Activated CD8-positive, alpha-beta memory T cell treated with anti-CD3 and anti-CD28 coated beads for 48 hours (primary cell): ENCODE measurements at regions not wholly inside any gene's neighbourhood (a gene's known extent, or its start where the extent isn't known, plus 50 kb on each side); places are given as distances from the start of the nearest gene placed in this dataset.

Experiments used
- DNase-seq, 3 experiments: peaks; one replicate each; pipeline ENCODE4 v3.0.0-alpha.2; 2020; ENCODE audit warnings: low read depth in 2 of 3, low spot score in 2 of 3

DNA sequence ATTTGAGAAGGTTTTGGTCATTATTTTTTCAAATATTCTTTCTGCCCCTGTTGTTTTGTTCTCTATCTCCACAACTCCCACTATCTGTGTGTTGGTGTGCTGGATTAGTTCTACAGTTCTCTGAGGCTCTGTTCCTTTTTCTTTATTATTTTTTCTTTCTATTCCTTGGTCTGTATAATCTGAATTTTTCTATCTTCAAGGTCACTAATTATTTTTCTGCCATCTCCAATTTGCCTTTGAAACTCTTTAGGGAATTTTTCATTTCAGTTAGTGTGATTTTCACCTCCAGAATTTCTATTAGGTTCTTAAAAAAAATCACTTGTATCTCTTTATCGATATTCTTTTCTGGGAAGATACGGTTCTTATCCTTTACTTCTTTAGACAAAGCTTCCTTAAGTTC lies 82.1 kb upstream of the GGTLC1 start:
- no peak for DNase-seq

DNA sequence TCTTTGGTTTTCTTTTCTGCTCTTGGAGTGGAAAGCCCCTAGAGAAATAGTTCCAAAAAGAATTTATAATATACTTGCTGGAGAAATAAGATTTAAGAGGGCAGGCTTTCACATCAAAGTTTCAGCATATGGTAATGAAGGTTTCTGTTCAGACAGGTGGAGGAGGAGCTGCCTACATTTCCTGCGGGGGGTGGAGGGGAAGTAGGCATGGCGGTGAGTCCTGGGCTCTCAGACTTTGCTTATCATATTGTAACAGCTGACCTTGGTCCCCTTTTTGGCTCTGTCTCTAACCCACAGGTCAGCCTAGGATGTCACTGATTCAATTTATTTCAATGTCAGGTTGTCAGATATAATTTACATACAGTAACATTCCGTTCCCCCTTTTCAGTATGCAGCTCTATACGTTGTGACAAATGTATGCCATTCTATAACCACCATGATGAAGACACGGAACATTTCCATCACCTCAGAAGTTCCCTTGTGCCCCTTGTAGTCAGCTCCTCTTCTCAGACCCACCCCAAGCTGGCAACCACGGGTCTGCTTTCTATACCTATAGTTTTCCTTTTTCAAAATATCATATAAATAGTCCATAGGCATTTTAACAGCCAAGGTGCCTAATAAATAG lies 77.6 kb upstream of the GGTLC1 start:
- no peak for DNase-seq

DNA sequence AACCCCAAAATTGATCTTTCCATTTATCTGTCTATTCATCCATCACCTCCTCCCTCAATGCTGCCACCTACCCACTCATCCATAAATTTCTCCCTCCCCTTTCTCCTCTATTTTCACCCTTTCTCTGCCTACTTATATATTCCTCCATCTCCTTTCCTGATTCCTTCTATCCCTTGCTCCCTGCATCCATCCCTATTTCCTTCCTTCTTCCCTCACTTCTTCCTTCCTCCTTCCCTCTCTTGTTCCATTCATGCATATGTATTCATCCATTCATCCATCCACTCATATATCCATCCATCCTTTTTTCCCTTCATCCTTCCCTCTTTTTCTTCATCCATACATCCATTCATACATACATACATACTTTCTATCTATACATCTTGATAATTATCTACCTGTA lies 76.3 kb upstream of the GGTLC1 start:
- no peak for DNase-seq

DNA sequence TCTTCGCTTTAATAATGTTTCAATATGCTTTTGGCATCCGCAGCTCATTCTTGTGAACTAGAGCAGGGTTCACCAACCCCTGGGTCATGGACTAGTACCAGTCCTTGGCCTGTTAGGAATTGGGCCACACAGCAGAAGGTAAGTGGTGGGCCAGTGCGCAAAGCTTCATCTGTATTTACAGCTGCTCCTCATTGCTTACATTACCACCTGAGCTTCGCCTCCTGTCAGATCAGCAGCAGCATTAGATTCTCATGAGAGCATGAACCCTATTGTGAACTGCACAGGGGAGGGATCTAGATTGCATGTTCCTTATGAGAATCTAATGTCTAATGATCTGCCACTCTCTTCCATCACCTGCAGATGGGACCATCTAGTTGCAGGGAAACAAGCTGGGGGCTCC lies 75.5 kb upstream of the GGTLC1 start:
- no peak for DNase-seq

DNA sequence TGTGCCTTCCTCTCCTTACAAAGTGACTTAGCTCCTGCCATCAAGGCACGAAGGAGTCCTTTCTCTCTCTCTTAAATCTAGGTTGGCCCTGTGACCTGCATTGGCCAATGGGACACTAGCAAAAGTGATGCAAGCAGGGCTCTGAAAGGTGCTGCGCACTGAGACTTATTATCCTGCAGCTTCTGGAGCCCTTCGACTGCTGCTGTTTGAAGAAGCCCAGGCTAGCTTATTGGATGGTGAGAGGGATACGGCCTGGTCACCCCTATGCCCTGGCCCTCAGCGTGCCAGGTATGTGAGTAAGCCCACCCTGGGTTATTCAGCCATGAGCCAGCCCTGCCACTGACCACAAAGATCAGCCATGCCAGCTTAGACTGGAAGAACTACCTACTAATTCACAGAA lies 74.5 kb upstream of the GGTLC1 start:
- no peak for DNase-seq

DNA sequence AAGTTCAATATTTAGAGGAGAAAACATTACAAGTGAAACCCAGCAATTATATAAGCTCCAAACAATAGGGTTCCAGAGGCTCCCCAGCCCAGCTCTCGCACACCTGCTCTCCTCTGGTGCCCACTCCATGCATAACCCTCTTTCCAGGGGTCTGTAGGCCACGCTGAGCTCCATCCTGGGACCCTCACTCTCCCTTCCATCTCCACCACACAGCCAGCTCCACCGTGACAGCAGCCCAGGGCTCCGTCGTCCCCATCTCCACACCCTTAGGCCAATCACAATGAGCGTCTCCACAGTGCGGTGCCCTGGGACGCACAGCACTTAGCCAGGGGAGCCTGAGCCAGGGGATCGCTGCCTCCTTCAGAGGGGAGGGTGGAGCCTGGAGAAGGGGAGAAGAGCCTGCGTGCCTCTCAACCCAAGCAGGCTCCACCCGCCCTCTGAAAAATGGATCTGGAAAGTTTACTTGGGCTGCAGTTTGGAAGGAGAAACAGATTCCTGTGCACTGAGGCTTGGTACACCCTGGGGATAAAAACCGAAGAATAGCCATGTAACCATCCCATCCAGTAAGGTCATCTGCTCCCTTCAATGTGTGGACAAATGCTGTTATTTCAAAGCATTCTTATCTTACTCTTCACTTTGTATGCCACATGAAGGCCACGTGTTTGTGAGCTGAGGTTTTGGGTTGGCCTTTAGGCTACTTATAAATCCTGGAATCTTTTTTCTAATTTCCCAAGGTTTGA lies 72.4 kb upstream of the GGTLC1 start:
- DNase-seq, result no peak

DNA sequence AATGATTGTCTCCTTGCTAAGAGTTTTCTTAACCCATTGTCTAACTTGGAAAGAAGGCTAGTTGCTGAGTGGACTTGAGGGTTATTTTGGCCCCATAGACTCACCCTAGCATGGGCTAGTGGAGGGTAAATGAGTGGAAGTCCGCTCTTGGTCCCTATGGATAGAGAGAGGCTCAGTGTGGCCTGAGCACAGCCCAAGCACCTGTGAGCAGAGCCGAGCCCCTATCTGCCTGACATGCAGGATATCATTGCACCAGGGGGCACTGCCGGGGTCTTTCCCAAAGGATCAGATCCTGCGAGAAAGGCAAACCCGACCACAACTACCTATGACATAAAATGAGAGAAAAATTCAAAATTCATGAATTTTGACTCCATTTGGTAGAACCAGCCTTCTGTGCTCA lies 70.6 kb upstream of the GGTLC1 start:
- DNase-seq, result no peak

DNA sequence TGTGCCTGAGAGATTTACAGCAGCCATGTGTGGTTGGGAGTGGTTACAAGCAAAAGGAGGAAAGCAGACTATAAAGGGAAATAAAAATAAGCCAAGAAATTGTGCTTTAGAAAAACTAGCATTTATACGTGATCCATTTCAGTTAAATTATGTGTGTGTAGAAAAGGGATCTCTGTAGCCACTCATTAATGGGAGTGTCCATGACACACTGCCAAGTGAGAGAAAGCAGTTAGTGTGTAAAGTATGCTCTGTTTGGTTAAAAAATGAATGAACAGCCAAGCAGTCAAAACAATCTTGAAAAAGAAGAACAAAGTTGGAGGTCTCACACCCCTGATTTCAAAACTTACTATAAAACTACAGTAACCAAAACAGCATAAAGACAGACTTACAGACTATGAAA lies 67.9 kb upstream of the GGTLC1 start:
- no peak for DNase-seq

DNA sequence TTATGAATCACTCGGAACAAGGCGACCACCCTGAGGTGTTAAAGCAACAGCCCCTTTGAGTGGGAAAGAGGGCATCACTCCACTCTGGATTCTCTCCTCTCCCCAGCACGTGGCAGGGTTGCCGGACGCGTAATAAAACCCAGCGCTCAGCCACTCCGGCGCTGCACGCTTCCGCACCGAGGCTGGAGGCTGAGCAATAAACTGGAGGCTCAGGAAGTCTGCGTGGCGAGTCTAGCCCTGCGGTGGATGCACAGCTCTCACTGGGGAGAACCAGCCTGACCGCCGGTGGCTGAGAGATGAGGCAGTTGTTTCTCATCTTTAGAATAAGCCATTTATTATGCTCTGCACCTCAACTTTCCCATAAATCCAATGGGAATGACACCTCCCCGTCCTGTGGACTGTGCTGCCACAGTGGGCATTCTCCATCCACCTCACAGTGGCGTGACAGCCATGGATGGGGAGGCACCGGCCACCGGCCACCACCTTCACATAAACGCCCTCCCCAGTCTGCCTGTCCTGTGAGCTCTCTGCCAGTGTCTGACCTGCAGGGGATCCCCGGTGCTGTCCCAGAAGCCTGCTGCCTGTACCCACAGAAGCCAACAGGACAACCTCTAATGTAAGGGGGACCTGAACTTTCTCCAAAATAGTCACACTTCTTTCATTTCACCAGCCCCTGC lies 64.2 kb upstream of the GGTLC1 start:
- no peak for DNase-seq

DNA sequence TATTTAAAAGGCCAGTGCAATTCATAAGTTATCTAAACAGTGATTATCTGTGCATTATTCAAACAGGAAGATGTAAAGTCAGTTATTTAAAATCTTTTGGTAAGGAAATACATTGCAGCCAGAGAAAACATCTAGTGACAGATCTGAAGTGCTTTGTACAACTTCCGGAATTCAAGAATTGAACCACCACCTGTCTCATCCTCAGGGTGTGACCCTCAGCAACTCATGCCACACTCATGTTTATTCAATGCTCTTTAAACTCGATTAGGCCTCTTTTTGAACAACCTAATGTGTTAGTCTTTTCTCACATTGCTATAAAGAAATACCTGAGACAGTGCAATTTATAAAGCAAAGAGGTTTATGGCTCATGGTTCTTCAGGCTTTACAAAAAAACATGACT lies 62.6 kb upstream of the GGTLC1 start:
- DNase-seq, result no peak

DNA sequence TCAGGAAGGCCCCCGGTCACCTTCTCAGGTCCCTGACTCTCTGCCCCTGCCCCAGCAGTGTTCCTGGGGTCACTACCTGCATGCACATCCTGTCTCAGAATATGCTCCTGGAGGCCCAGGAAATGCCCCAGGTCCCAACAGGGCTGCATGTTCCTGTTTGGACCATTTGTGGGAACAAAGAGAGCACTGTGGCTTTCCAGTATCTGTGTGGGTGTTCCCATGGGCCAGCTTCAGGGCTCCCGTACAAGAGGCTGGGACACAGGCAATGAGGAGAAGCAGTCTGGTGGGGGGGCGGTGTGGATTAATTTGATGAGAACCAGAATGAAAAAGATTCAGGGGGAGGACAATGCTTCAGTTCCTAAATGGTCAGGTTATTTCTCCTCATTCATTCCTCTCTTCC lies 61.5 kb upstream of the GGTLC1 start:
- no peak for DNase-seq

DNA sequence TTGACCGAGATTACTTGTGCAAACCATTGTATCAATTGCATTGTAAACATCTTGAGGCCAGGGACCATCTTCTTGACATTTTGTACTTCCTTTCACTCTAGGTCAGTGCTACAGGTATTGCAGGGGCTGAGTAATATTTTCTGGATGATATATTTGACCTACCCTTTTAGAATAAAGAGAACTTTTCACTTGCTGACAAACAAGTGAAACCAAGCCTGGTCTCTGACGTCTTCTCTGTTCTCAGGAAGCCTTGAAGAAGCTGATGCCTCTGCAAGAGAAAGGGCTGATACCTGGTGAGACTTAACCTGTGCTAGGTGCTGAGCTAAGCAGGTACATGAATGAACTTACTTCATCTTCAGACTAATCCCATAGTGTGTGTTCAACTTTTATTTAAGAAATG lies 60.5 kb upstream of the GGTLC1 start:
- no peak for DNase-seq

DNA sequence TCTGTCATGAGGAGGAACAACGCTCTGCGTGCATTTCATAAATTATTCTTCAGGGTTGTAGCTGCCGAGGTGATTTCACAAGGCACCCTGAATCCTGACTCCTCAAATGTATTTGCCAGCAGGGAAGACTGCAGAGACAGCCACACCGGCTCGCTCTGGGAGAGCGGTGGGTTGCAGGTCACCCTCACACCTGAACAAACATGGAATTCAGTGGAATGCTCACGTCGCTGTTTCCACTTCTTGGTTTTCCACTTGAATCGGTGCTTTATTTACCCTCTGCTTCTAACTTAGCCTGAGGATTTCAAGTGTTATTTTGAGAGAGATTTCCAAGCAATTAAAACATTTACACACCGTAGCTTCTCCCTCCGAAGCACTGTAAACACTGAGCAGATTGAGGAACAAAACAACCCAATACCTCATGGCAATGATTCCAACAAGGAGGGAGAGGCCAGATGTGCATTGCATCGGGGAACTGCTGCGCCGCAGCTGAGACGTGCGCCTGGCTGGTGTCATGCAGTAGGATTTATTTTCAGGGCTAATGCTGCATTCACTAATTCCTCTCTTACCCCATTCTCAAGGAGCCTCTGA lies 59.5 kb upstream of the GGTLC1 start:
- DNase-seq, result no peak

DNA sequence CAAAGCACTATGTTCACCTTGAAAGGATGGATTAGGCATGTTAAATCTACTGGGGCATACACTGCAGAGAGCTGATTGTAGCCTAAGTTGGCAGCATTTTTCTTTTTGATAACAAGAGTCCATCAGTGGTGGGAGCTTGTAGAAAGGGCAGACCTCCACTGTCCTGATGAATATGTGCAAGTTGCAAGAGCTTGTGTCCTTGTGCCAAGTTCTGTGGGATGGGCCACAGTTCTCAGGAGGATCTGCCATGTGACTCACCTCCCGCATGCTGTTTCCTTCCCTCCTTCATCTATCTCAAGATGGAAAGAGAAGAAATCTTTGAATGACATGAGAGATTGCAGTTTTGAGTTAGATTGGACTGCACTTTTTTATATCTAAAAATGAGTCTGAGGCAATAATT lies 58.3 kb upstream of the GGTLC1 start:
- no peak for DNase-seq

DNA sequence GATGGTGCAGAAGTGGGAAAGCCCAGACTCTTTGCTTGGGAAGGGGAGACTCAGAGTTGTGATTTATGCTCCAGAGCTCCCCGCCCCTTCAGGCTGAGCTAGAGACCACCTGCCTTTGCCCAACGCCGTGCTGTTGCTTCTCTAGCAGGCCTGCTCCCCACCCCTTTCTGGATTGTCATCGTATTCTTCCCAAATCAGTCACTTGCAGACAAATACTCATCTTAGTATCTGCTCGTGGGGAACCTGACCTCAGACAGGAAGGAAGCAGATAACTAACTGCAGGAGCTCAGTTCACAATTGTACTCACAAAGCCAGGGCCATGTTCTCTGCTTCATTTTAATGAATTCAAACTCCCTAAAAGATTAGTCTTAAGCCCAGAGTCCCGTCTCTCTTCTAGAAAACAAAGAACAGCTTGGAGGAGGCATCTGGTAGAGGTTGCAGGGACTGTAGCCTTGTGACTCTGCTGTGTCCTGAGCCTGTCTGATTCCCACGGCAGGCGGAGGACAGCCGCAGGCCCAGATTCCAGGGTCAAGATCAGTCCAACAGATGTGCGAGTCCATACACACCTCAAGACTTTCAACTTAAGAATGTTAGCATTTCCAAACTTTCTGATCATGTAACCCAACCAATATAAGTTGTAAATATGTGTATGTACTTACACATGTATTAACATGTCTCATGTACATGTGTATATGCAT lies 57.2 kb upstream of the GGTLC1 start:
- DNase-seq, result no peak

DNA sequence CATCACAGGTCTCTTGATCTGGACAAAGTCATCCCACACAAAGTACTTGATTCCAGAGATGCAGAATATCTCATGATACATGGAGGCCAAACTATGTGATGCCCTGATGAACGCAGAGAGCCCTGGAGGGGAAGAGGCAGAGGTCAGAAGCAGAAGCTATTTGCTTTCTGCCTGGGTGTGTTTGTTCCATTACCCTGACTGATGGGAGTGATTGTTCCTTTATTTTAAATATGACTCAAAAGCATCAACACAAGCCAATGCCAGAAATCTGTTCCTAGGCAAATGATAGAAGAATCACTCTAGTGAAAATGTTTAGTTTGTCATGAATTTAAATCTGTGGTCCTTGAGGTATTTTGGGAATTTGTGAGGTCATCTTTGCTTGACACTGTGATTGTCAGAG lies 54.7 kb upstream of the GGTLC1 start:
- DNase-seq, result no peak

DNA sequence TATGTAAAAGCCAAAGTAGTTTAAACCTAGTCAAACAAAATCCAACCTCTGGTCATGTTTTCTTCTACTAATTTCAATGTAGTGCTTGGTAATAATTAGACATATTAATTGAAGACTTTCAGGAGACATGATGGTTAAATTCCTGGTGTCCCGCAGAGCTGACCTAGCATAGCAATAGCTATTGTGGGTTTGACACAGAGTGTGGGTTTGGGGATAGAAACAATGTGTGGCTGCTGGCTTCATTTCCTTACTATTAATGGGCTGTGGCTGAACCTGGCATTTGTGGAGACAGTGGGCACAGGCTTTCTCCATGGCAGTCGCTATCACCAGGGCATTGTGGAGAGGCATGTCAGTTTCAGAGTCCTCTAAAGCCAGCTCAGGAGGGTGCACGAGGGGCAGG lies 54.1 kb upstream of the GGTLC1 start:
- DNase-seq, result no peak

DNA sequence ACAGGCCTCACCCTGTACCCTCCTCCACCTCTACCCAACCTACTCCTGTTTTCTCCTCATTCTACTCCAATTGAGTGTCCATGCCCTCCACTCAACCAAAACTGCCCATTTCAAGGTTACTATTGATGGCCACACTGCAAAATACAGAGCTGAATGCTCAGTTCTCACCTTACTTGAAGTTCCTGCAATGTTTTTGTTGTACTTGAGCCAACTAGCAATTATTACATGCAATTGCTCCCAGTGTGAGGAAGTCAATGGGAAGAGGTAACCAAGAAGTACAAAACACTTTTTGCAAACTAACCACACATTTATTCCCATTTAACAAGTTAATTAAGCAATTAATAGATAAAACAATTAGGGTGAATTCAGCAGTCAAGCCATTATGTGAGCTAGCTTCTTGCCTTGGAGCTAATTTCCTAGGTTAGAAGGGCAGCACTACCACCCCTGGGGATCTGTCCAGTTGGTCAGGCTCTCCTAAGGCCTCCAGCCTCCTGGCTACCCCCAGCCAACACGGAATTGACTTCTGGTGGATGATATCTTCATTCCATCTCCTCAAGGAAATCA lies 52.4 kb upstream of the GGTLC1 start:
- DNase-seq, result no peak

DNA sequence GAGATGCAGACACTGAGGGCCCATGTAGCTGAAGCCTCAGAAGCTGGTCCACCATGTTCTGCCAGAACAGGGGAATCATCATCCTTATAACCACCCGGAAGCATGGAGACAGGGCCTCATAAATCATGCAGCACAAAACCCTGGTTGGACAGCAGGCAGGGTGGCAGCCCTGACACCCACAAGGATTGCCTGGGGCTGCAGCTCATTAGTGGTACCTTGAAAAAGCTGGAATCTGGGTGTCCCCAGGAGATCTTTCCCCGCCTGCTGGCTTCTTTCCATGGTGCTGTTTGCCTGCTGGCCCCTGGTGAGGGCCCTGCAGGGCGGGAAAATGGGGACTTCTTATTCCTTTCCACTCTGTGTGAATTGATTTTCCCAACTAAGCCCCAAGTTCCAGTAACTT lies 50.6 kb upstream of the GGTLC1 start:
- no peak for DNase-seq
